H9 (cell line): ENCODE measurements at regions not wholly inside any gene's neighbourhood (a gene's known extent, or its start where the extent isn't known, plus 50 kb on each side); places are given as distances from the start of the nearest gene placed in this dataset.
A peak's percentile ranks its signal among the peaks of the same experiment; 100 is the strongest.

Experiments
- DNase-seq: peaks from one replicate; pipeline ENCODE4 v3.0.0-alpha.2; 2017
- H2AFZ ChIP-seq: one replicate; pipeline ENCODE4 v1.6.1; 2013; ENCODE audit warnings: mild to moderate bottlenecking, low read length, control low read depth, moderate library complexity
- H2AK5ac ChIP-seq: 2 replicates; pipeline ENCODE4 v1.6.1; 2013; ENCODE audit warnings: low read length, control low read depth, mixed read lengths; ENCODE audit not compliant: insufficient read length
- H2BK120ac ChIP-seq: one replicate; pipeline ENCODE4 v1.6.1; 2013; ENCODE audit warnings: low read depth, mild to moderate bottlenecking, low read length, control low read depth, inconsistent platforms; ENCODE audit not compliant: poor library complexity, severe bottlenecking
- H2BK12ac ChIP-seq: 2 replicates; pipeline ENCODE4 v1.6.1; 2013; ENCODE audit warnings: low read length, control low read depth, mixed read lengths, low read depth; ENCODE audit not compliant: insufficient read length
- H2BK15ac ChIP-seq: 2 replicates; pipeline ENCODE4 v1.6.1; 2013; ENCODE audit warnings: low read depth, low read length, control low read depth
- H2BK20ac ChIP-seq: one replicate; pipeline ENCODE4 v1.6.1; 2013; ENCODE audit warnings: low read depth, mild to moderate bottlenecking, low read length, control low read depth, inconsistent platforms; ENCODE audit not compliant: poor library complexity, severe bottlenecking
- H2BK5ac ChIP-seq: 2 replicates; pipeline ENCODE4 v1.6.1; 2013; ENCODE audit warnings: low read length, control low read depth, mixed read lengths; ENCODE audit not compliant: insufficient read length
- H3K14ac ChIP-seq: 2 replicates; pipeline ENCODE4 v1.6.1; 2013; ENCODE audit warnings: low read length, control low read depth; ENCODE audit not compliant: insufficient read depth
- H3K18ac ChIP-seq: 2 replicates; pipeline ENCODE4 v1.6.1; 2013; ENCODE audit warnings: low read depth, mild to moderate bottlenecking, mixed read lengths, low read length, control low read depth; ENCODE audit not compliant: insufficient read length
- H3K23ac ChIP-seq: 2 replicates; pipeline ENCODE4 v1.6.1; 2013; ENCODE audit warnings: low read length, control low read depth, mixed read lengths, low read depth; ENCODE audit not compliant: insufficient read length
- H3K23me2 ChIP-seq: 2 replicates; pipeline ENCODE4 v1.6.1; 2013; ENCODE audit warnings: low read depth, mild to moderate bottlenecking, mixed read lengths, low read length, control low read depth; ENCODE audit not compliant: insufficient read length, poor library complexity, severe bottlenecking
- H3K27ac ChIP-seq: 2 replicates; pipeline ENCODE4 v1.5.1; 2013; ENCODE audit warnings: low read length, control low read depth, mixed read lengths, low read depth; ENCODE audit not compliant: insufficient read length
- H3K27me3 ChIP-seq: 2 replicates; pipeline ENCODE4 v1.6.1; 2013; ENCODE audit warnings: low read length, control low read depth, inconsistent platforms; ENCODE audit not compliant: insufficient read depth
- H3K4ac ChIP-seq: 2 replicates; pipeline ENCODE4 v1.6.1; 2013; ENCODE audit warnings: low read depth, mild to moderate bottlenecking, control low read depth, inconsistent platforms, low read length, moderate library complexity
- H3K4me1 ChIP-seq: 2 replicates; pipeline ENCODE4 v1.6.1; 2013; ENCODE audit warnings: low read length, control low read depth, inconsistent platforms; ENCODE audit not compliant: insufficient read depth
- H3K4me2 ChIP-seq: 2 replicates; pipeline ENCODE4 v1.6.1; 2013; ENCODE audit warnings: low read length, control low read depth, mixed read lengths; ENCODE audit not compliant: insufficient read length, insufficient read depth
- H3K56ac ChIP-seq: 2 replicates; pipeline ENCODE4 v1.6.1; 2013; ENCODE audit warnings: low read depth, mild to moderate bottlenecking, mixed read lengths, low read length, control low read depth; ENCODE audit not compliant: insufficient read length
- H3K79me1 ChIP-seq: 2 replicates; pipeline ENCODE4 v1.6.1; 2013; ENCODE audit warnings: low read depth, mild to moderate bottlenecking, moderate library complexity, low read length, control low read depth, inconsistent platforms; ENCODE audit not compliant: insufficient read depth, poor library complexity, severe bottlenecking
- H3K79me2 ChIP-seq: 2 replicates; pipeline ENCODE4 v1.6.1; 2013; ENCODE audit warnings: low read length, control low read depth, inconsistent platforms; ENCODE audit not compliant: insufficient read depth
- H3K9ac ChIP-seq: 2 replicates; pipeline ENCODE4 v1.6.1; 2013; ENCODE audit warnings: low read length, control low read depth, mixed read lengths; ENCODE audit not compliant: insufficient read length; ENCODE audit errors: extremely low read depth
- H3K9me3 ChIP-seq: one replicate; pipeline ENCODE4 v1.6.1; 2013; ENCODE audit warnings: low read depth, low read length, inconsistent platforms; ENCODE audit not compliant: control insufficient read depth
- H3T11ph ChIP-seq: one replicate; pipeline ENCODE4 v1.6.1; 2013; ENCODE audit warnings: mild to moderate bottlenecking, low read length, control low read depth, inconsistent platforms
- H4K20me1 ChIP-seq: one replicate; pipeline ENCODE4 v1.6.1; 2013; ENCODE audit not compliant: control insufficient read depth, insufficient read length, insufficient read depth
- H4K5ac ChIP-seq: 2 replicates; pipeline ENCODE4 v1.6.1; 2013; ENCODE audit warnings: low read depth, mild to moderate bottlenecking, mixed read lengths, low read length, control low read depth; ENCODE audit not compliant: insufficient read length
- H4K8ac ChIP-seq: replicated peaks from 2 replicates; pipeline ENCODE4 v1.6.1; 2013; ENCODE audit warnings: low read length, control low read depth, mixed read lengths, low read depth; ENCODE audit not compliant: insufficient read length
- H4K91ac ChIP-seq: 2 replicates; pipeline ENCODE4 v1.6.1; 2013; ENCODE audit warnings: low read depth, mild to moderate bottlenecking, moderate library complexity, mixed read lengths, low read length, control low read depth; ENCODE audit not compliant: insufficient read length
- H3K27ac Mint-ChIP-seq, 3 experiments: 2 replicates in 2 of 3; 3 replicates in 1 of 3; pipeline ENCODE4 v1.8.0; 2020 to 2021; ENCODE audit warnings: mixed read lengths in 3 of 3, mild to moderate bottlenecking in 1 of 3, moderate library complexity in 1 of 3
- H3K27me3 Mint-ChIP-seq: 2 replicates; pipeline ENCODE4 v1.8.0; 2021; ENCODE audit warnings: low read depth, mild to moderate bottlenecking, moderate library complexity, mixed read lengths
- H3K36me3 Mint-ChIP-seq, 3 experiments: 2 replicates in 2 of 3; 3 replicates in 1 of 3; pipeline ENCODE4 v1.8.0; 2020 to 2021; ENCODE audit warnings: low read depth in 3 of 3, mixed read lengths in 3 of 3; ENCODE audit not compliant: insufficient read depth in 1 of 3
- H3K4me1 Mint-ChIP-seq, 2 experiments: 2 replicates each; pipeline ENCODE4 v1.8.0; 2020; ENCODE audit warnings: mixed read lengths in 2 of 2
- H3K4me3 Mint-ChIP-seq, 2 experiments: 2 replicates in 1 of 2; 3 replicates in 1 of 2; pipeline ENCODE4 v1.8.0; 2020 to 2021; ENCODE audit warnings: mild to moderate bottlenecking in 2 of 2, mixed read lengths in 2 of 2, moderate library complexity in 1 of 2
- H3K9me3 Mint-ChIP-seq, 2 experiments: 2 replicates in 1 of 2; 3 replicates in 1 of 2; pipeline ENCODE4 v1.8.0; 2020; ENCODE audit warnings: mild to moderate bottlenecking in 2 of 2, mixed read lengths in 2 of 2, moderate library complexity in 1 of 2
- WGBS: extraction: QIAGEN DNeasy Blood & Tissue Kit; methylation state at CpG from one replicate; pipeline ENCODE4 v1.1.7; 2013; ENCODE audit warnings: missing lambda C conversion rate, low lambda C conversion rate, mixed read lengths; ENCODE audit not compliant: insufficient read length; ENCODE audit errors: extremely low coverage; 5-methylcytosine and 5-hydroxymethylcytosine counted together
- TF ChIP-seq, protein P1 (sequence below): fragments of 200-600 bp; sonication (generic); conservative IDR thresholded peaks from 3 replicates; pipeline ENCODE4 v1.8.0; 2021; ENCODE audit warnings: antibody characterized with exemption, mild to moderate bottlenecking

DNA sequence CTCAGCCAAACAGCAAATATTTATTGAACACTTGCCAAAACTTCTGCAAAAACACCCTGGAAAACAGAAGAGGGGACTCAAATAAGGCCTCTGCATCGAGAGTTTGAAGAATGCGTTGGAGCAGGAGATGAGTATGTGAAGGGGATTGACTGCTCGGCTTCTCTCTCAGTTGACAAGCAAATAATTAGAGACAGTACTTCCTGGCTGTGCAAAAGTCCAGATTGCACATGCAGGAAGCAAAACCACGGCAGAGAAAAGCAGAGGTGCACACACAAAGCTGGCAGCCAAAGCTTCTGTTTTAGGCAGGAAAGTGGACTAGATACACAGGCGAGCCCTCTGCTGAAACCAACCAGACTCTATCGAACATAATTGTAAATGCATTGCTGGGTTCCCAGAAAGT is 343.6 kb upstream of the MGMT start:
- TF ChIP-seq, protein P1, sequence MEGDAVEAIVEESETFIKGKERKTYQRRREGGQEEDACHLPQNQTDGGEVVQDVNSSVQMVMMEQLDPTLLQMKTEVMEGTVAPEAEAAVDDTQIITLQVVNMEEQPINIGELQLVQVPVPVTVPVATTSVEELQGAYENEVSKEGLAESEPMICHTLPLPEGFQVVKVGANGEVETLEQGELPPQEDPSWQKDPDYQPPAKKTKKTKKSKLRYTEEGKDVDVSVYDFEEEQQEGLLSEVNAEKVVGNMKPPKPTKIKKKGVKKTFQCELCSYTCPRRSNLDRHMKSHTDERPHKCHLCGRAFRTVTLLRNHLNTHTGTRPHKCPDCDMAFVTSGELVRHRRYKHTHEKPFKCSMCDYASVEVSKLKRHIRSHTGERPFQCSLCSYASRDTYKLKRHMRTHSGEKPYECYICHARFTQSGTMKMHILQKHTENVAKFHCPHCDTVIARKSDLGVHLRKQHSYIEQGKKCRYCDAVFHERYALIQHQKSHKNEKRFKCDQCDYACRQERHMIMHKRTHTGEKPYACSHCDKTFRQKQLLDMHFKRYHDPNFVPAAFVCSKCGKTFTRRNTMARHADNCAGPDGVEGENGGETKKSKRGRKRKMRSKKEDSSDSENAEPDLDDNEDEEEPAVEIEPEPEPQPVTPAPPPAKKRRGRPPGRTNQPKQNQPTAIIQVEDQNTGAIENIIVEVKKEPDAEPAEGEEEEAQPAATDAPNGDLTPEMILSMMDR, result no peak
- Histone ChIP-seq H3K56ac (no peak overlapping the region), H4K5ac (no peak overlapping the region), H3K23me2 (no peaks in the 10 kb centered on the region), H3K14ac (no peak overlapping the region), H2AK5ac (no peak overlapping the region), H4K8ac (no peak overlapping the region), H3K79me2 (no peaks in the 10 kb centered on the region), H2BK5ac (no peak overlapping the region), H3K9me3 (no peaks in the 10 kb centered on the region), H3K79me1 (no peaks in the 10 kb centered on the region), H3K18ac (no peak overlapping the region), H3K23ac (no peak overlapping the region), H2BK20ac (no peak overlapping the region), H2AFZ (no peak overlapping the region), H4K20me1 (no peaks in the 10 kb centered on the region), H2BK120ac (no peak overlapping the region), H3K4me1 (no peaks in the 10 kb centered on the region), H3K27ac (no peak overlapping the region), H4K91ac (no peak overlapping the region), H2BK12ac (no peak overlapping the region), H3K9ac (no peak overlapping the region), H3K27me3 (no peaks in the 10 kb centered on the region), H3K4me2 (no peak overlapping the region), H3K4ac (no peak overlapping the region), H2BK15ac (no peak overlapping the region), H3T11ph (no peak overlapping the region)
- H3K27me3 Mint-ChIP-seq, result 0 out of 2 replicates have a peak, but pooled peaks cover 2% of the 10 kb centered on the region
- H3K9me3 Mint-ChIP-seq, result peaks cover 5 to 6% of the 10 kb centered on the region in 2 experiments; a peak in 3 of 5 replicates
- no peak overlapping the region for H3K4me3 Mint-ChIP-seq
- H3K36me3 Mint-ChIP-seq, result peaks cover 1 to 6% (median 4%) of the 10 kb centered on the region in 3 experiments; a peak in 5 of 7 replicates
- DNase-seq, result peak; percentile 2
- H3K4me1 Mint-ChIP-seq, result peaks cover 30 to 34% of the 10 kb centered on the region in 2 experiments
- H3K27ac Mint-ChIP-seq, result no peak overlapping the region; a peak in 2 of 7 replicates
- WGBS, result no CpG with 5 or more reads among the region's 6 CpGs
